ENCODE measurements at regions not wholly inside any gene's neighbourhood (a gene's known extent, or its start where the extent isn't known, plus 50 kb on each side); places are given as distances from the start of the nearest gene placed in this dataset.

DNA sequence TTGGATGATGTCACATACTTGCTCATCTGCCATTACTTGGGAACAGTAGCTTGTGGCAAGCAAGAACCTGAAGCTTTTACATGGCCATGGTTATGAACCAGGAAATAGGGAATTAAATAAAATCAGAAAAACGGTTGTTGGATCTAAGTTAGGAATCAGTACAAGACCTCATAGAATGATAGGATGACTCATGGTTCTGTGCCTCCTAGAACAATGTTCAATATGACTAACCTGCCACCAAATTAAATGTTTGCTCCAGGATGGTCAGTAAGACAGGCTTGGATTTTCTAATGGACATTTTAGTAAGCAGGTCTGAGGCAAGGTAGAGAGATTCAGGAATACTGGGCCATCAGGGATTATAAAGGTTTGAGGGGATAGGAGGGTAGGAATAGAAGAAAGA lies 218.9 kb downstream of the PLOD2 start:
- H3K4me3 ChIP-seq (ENCODE audit: control insufficient read depth in 2 of 3, extremely low read depth in 1 of 3, insufficient read depth in 2 of 3, low read depth in 1 of 3, low read length in 3 of 3), result no peak overlapping the region
- H4K20me1 ChIP-seq (ENCODE audit: control insufficient read depth, extremely low read depth, insufficient read depth, low read length), result no peaks in the 10 kb centered on the region
- no peaks in the 10 kb centered on the region for H3K9me1 ChIP-seq (ENCODE audit: control insufficient read depth, extremely low read depth, insufficient read depth, low read length)
- H3K9me3 ChIP-seq (ENCODE audit: control insufficient read depth, low read depth, low read length), result no peaks in the 10 kb centered on the region
- dilution Hi-C loops (cut with MboI; ENCODE audit: extremely low pct_ligation_motif_present, low sequenced_read_pairs), result no loop called here
- TF ChIP-seq, protein P1, sequence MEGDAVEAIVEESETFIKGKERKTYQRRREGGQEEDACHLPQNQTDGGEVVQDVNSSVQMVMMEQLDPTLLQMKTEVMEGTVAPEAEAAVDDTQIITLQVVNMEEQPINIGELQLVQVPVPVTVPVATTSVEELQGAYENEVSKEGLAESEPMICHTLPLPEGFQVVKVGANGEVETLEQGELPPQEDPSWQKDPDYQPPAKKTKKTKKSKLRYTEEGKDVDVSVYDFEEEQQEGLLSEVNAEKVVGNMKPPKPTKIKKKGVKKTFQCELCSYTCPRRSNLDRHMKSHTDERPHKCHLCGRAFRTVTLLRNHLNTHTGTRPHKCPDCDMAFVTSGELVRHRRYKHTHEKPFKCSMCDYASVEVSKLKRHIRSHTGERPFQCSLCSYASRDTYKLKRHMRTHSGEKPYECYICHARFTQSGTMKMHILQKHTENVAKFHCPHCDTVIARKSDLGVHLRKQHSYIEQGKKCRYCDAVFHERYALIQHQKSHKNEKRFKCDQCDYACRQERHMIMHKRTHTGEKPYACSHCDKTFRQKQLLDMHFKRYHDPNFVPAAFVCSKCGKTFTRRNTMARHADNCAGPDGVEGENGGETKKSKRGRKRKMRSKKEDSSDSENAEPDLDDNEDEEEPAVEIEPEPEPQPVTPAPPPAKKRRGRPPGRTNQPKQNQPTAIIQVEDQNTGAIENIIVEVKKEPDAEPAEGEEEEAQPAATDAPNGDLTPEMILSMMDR (optimal IDR thresholded peaks at IDR 0.05 in 1 of 3, IDR thresholded peaks at IDR 0.05 in 1 of 3, conservative IDR thresholded peaks at IDR 0.05 in 1 of 3; ENCODE audit: extremely low read depth in 1 of 3, insufficient read depth in 2 of 3, low read length in 3 of 3), result no peak
- no peak for TF ChIP-seq EZH2 (IDR thresholded peaks at IDR 0.05; ENCODE audit: low read length)
- no peak for DNase-seq (ENCODE audit: low read depth, low spot score)
- no peak overlapping the region for H3K27ac ChIP-seq (ENCODE audit: control insufficient read depth, insufficient read depth, low read length)
- no peaks in the 10 kb centered on the region for H3K4me1 ChIP-seq (ENCODE audit: control insufficient read depth, extremely low read depth, insufficient read depth, low read length)
- H3K9ac ChIP-seq (ENCODE audit: control insufficient read depth, extremely low read depth, insufficient read depth, low read length), result no peak overlapping the region
- no peak for FAIRE-seq
- no peaks in the 10 kb centered on the region for H3K79me2 ChIP-seq (ENCODE audit: control insufficient read depth, insufficient read depth, low read length)
- no peaks in the 10 kb centered on the region for H3K27me3 ChIP-seq (ENCODE audit: control insufficient read depth, extremely low read depth, insufficient read depth, low read length)
- no peaks in the 10 kb centered on the region for H3K36me3 ChIP-seq (ENCODE audit: control insufficient read depth in 2 of 2, extremely low read depth in 1 of 2, insufficient read depth in 2 of 2, low read length in 2 of 2)
- no peak overlapping the region for H2AFZ ChIP-seq (ENCODE audit: control insufficient read depth, low read length)
- no peak overlapping the region for H3K4me2 ChIP-seq (ENCODE audit: control insufficient read depth, extremely low read depth, insufficient read depth, low read depth, low read length)

DNA sequence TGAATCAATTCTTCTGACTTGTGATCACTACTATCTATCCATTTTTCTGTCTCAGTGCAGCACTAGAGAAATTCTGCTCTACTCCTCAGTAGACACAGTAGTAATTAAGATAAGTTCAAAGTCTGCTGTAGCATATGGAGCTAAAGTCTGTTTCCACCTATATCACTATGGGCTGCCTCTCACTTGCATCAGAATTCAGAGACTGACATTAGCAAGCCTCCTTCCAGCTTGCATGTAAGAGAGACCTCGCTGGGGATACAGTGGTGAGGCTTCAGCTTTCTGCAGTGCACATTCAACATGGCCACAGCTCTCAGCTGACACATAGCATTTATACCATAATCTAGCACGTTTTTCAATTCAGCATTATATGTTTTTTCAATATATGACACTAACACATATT lies 217.0 kb downstream of the PLOD2 start:
- Histone ChIP-seq H3K4me1 (ENCODE audit: control insufficient read depth, extremely low read depth, insufficient read depth, low read length) (no peaks in the 10 kb centered on the region), H2AFZ (ENCODE audit: control insufficient read depth, low read length) (no peak overlapping the region), H3K9ac (ENCODE audit: control insufficient read depth, extremely low read depth, insufficient read depth, low read length) (no peak overlapping the region), H3K4me2 (ENCODE audit: control insufficient read depth, extremely low read depth, insufficient read depth, low read depth, low read length) (no peak overlapping the region), H3K27ac (ENCODE audit: control insufficient read depth, insufficient read depth, low read length) (no peak overlapping the region), H3K36me3 (ENCODE audit: control insufficient read depth in 2 of 2, extremely low read depth in 1 of 2, insufficient read depth in 2 of 2, low read length in 2 of 2) (no peaks in the 10 kb centered on the region), H3K4me3 (ENCODE audit: control insufficient read depth in 2 of 3, extremely low read depth in 1 of 3, insufficient read depth in 2 of 3, low read depth in 1 of 3, low read length in 3 of 3) (no peak overlapping the region), H3K9me3 (ENCODE audit: control insufficient read depth, low read depth, low read length) (no peaks in the 10 kb centered on the region), H3K9me1 (ENCODE audit: control insufficient read depth, extremely low read depth, insufficient read depth, low read length) (no peaks in the 10 kb centered on the region), H3K79me2 (ENCODE audit: control insufficient read depth, insufficient read depth, low read length) (no peaks in the 10 kb centered on the region), H3K27me3 (ENCODE audit: control insufficient read depth, extremely low read depth, insufficient read depth, low read length) (no peaks in the 10 kb centered on the region), H4K20me1 (ENCODE audit: control insufficient read depth, extremely low read depth, insufficient read depth, low read length) (no peaks in the 10 kb centered on the region)
- DNase-seq (ENCODE audit: low read depth, low spot score) (no peak), FAIRE-seq (no peak)
- dilution Hi-C loops (cut with MboI; ENCODE audit: extremely low pct_ligation_motif_present, low sequenced_read_pairs), result no loop called here
- TF ChIP-seq, protein P1 (optimal IDR thresholded peaks at IDR 0.05 in 1 of 3, IDR thresholded peaks at IDR 0.05 in 1 of 3, conservative IDR thresholded peaks at IDR 0.05 in 1 of 3; ENCODE audit: extremely low read depth in 1 of 3, insufficient read depth in 2 of 3, low read length in 3 of 3), result no peak
- TF ChIP-seq EZH2 (IDR thresholded peaks at IDR 0.05; ENCODE audit: low read length), result no peak
